ENCODE measurements at regions not wholly inside any gene's neighbourhood (a gene's known extent, or its start where the extent isn't known, plus 50 kb on each side); places are given as distances from the start of the nearest gene placed in this dataset.
"Not testable (repeated sequence)": the region's sequence is repeated elsewhere in the genome, so short reads cannot be mapped to it uniquely, and the experiment has no call there.

DNA sequence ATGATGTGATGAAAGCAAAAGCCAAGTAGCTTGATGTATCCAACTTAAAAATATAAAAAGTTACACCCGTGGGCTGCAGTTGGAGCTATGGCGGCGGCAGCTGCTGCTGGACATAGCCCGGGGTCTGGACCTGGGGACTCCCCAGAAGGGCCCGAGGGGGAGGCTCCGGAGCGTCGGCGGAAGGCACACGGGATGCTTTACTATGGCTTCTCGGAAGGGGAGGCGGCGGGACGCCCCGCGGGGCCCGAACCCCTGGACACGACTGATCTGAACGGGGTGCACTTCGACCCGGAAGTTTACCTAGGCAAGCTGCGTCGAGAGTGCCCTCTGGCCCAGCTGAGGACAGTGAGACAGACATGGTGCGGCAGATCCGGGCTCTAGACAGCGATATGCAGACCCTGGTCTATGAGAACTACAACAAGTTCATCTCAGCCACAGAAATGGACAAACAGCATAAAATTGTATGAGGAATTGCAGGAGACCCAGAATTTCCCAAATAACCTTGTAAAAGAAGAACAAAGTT, 109.5 kb upstream of the EEF2KMT start:
- DNase-seq (ENCODE audit: low spot score in 2 of 2) (no peak), ATAC-seq (replicated peaks; ENCODE audit: extremely low read depth, poor library complexity, severe bottlenecking) (no peak)
- no peaks in the 10 kb centered on the region for H3K36me3 Mint-ChIP-seq (ENCODE audit: insufficient read depth)
- no peaks in the 10 kb centered on the region for H3K9me3 Mint-ChIP-seq
- no peaks in the 10 kb centered on the region for H3K4me1 Mint-ChIP-seq
- no peak overlapping the region for H3K4me3 Mint-ChIP-seq
- H3K27me3 Mint-ChIP-seq: peaks cover 7% of the 10 kb centered on the region
- H3K27ac Mint-ChIP-seq (ENCODE audit: low read depth): no peak overlapping the region

DNA sequence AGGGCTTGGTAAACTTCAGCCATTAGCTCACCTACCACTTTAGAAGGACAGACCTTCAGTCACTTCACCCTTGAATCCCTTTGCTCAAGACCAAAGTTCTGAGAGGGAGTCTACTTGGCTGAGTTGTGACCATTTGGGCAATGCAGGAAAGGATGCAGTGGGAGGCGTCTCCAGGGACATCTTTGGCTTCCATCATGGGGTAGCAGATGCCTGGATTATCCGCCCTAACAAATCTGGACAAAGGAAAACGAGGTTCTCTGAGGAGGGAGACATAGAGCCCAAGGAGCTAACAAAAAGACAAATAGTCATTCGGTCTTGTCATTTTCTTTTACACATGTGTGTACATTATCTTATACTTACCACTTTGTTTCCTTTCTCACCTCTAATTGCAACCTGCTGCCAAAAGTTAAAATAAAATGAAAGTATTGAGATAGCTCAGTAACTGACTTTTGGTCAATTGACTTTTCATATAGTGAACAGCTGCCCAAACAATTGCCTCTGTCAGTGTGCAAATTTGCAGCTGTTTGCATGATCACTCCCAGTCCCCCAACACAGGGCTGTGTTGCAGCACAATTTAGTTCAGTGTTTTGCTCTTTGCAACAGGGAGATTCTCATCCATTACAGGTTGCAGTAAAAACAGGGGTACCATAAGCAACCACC, 108.9 kb upstream of the EEF2KMT start:
- no peaks in the 10 kb centered on the region for H3K4me1 Mint-ChIP-seq
- ATAC-seq (replicated peaks; ENCODE audit: extremely low read depth, poor library complexity, severe bottlenecking): no peak
- no peaks in the 10 kb centered on the region for H3K9me3 Mint-ChIP-seq
- no peak for DNase-seq (ENCODE audit: low spot score in 2 of 2)
- H3K36me3 Mint-ChIP-seq (ENCODE audit: insufficient read depth): no peaks in the 10 kb centered on the region
- H3K4me3 Mint-ChIP-seq: no peak overlapping the region
- H3K27ac Mint-ChIP-seq (ENCODE audit: low read depth): no peak overlapping the region
- peaks cover under 1% of the 10 kb centered on the region for H3K27me3 Mint-ChIP-seq

DNA sequence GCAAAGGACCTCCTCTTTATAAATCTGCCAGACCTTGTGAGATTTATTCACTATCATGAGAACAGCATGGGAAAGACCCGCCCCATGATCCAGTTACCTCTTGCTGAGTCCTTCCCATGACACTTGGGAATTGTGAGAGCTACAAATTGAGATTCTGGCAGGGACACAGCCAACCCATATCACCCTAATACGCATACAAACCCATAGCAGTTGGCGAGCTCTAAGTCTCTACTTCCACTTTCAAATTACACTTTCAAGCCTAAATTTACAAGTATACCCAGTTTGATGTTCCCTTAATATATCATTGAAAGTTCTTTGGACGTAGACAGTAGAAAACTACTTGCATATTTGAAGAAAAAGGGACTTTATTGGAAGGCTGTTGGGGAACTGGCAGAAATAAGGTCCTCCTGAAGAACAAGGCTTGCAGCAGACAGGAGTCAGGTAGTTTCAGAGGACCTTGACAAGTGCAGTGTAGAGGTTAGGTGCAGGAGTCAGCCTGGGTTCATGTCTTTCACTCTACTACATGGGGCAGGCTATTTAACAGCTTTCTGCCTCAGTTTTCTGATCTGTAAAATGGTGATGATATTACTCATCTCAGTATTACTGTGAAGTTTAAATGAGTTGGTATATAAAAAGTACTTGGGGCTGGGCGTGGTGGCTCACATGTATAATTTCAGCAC, 107.9 kb upstream of the EEF2KMT start:
- H3K27me3 Mint-ChIP-seq: no peaks in the 10 kb centered on the region
- ATAC-seq (replicated peaks; ENCODE audit: extremely low read depth, poor library complexity, severe bottlenecking) (no peak), DNase-seq (ENCODE audit: low spot score in 2 of 2) (no peak)
- no peaks in the 10 kb centered on the region for H3K36me3 Mint-ChIP-seq (ENCODE audit: insufficient read depth)
- no peaks in the 10 kb centered on the region for H3K9me3 Mint-ChIP-seq
- no peaks in the 10 kb centered on the region for H3K4me1 Mint-ChIP-seq
- no peak overlapping the region for H3K27ac Mint-ChIP-seq (ENCODE audit: low read depth)
- H3K4me3 Mint-ChIP-seq: no peak overlapping the region

DNA sequence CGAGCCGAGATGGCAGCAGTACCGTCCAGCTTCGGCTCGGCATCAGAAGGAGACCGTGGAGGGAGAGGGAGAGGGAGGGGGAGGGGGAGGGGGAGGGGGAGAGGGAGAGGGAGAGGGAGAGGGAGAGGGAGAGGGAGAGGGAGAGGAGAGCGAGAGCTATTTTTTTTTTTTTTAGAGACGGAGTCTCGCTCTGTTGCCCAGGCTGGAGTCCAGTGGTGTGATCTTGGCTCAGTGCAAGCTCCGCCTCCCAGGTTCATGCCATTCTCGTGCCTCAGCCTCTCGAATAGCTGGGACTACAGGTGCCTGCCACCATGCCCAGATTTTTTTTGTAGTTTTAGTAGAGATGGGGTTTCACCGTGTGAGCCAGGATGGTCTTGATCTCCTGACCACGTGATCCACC, 106.1 kb upstream of the EEF2KMT start:
- not testable (repeated sequence) for H3K27ac Mint-ChIP-seq (ENCODE audit: low read depth); H3K4me3 Mint-ChIP-seq; DNase-seq (ENCODE audit: low spot score in 2 of 2); ATAC-seq (replicated peaks; ENCODE audit: extremely low read depth, poor library complexity, severe bottlenecking); H3K36me3 Mint-ChIP-seq (ENCODE audit: insufficient read depth); H3K9me3 Mint-ChIP-seq; H3K4me1 Mint-ChIP-seq; H3K27me3 Mint-ChIP-seq

DNA sequence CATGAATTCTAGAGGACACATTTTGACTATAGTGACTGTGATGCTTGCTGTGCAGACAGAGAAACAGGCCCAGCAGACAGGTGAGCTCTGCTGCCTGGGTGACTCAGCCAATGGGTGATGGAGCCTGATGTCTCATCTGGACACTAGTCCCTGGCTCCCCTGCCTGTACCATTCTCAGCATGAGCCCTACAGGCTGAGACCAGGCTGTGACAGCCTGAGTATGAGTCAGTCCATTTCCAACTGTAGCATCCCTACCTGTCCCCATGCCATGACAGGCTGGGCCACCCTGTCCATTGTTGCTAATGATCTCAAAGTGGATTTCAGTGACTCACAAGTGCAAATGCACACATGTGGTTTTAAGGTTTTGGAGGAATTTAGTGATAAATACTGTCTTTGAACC, 102.5 kb upstream of the EEF2KMT start:
- Mint-ChIP-seq H3K4me1 (no peaks in the 10 kb centered on the region), H3K4me3 (no peak overlapping the region)

DNA sequence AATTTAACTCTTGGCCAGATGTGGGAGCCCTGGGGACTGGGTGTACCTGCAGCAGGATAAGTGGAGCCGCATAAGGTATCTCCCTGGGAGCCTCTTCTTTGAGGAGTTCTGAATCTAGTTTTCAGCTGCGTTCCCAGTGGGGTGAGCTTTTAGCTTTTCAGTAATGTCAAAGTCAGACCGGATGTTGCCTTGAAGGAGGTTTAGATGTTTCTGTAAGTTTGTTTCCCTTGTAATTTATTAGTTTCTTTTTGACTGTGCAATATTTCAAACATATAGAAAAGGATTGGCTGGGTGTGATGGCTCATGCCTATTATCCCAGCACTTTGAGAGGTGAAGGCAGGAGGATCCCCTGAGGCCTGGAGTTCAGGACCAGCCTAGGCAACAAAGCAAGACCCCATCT, 98.6 kb upstream of the EEF2KMT start:
- Mint-ChIP-seq H3K4me1 (no peaks in the 10 kb centered on the region), H3K4me3 (no peak overlapping the region), H3K27ac (ENCODE audit: low read depth) (no peak overlapping the region), H3K9me3 (no peaks in the 10 kb centered on the region), H3K36me3 (ENCODE audit: insufficient read depth) (no peaks in the 10 kb centered on the region), H3K27me3 (peaks cover 48% of the 10 kb centered on the region)
- DNase-seq (ENCODE audit: low spot score in 2 of 2): no peak
- ATAC-seq (replicated peaks; ENCODE audit: extremely low read depth, poor library complexity, severe bottlenecking): no peak

More for the DNA sequence above, 102.5 kb upstream of the EEF2KMT start:
- DNase-seq (ENCODE audit: low spot score in 2 of 2) (no peak), ATAC-seq (replicated peaks; ENCODE audit: extremely low read depth, poor library complexity, severe bottlenecking) (no peak)
- Mint-ChIP-seq H3K27me3 (peaks cover 16% of the 10 kb centered on the region), H3K27ac (ENCODE audit: low read depth) (no peak overlapping the region), H3K9me3 (no peaks in the 10 kb centered on the region), H3K36me3 (ENCODE audit: insufficient read depth) (no peaks in the 10 kb centered on the region)

DNA sequence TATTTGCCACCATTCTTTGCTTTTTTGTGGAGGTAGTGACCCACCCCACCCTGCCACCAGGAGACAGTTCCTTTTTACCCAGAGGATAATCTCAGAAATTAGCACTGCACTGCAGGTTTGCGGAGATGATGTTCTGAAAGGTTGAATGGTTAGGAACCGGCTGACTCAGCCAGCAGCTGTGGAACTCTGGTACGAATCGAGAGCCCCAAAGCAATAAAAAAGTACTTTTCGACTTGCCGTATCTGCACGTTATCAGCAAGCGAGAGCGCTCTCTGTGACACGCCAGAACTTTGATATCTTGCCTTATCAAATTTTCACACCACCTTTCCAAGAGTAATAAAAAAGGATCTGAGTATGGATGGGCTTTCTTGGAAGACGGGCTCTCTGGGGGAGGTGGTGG, 96.3 kb upstream of the EEF2KMT start:
- Mint-ChIP-seq H3K9me3 (no peaks in the 10 kb centered on the region), H3K36me3 (ENCODE audit: insufficient read depth) (no peaks in the 10 kb centered on the region), H3K27me3 (peaks cover 48% of the 10 kb centered on the region), H3K4me3 (no peak overlapping the region), H3K27ac (ENCODE audit: low read depth) (no peak overlapping the region), H3K4me1 (no peaks in the 10 kb centered on the region)
- no peak for ATAC-seq (replicated peaks; ENCODE audit: extremely low read depth, poor library complexity, severe bottlenecking)
- no peak for DNase-seq (ENCODE audit: low spot score in 2 of 2)

DNA sequence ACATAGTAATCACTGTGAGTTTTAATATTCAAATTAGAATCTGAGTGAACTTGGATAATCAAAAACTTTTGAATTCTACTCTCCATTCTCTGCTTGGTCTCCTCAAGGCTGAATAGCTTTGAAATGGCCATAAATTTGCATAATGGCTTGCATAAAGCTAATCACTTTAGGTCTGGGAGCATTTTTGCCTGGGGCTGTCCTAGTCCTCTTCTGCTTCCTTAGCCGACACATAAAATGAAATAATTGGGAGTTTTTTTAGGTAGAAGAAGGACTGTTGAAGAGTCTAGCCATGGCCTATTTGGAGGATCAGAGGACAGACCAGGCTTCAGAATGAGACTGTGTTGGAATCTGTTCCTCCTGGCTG, 91.4 kb upstream of the EEF2KMT start:
- Mint-ChIP-seq H3K4me3 (no peak overlapping the region), H3K9me3 (no peaks in the 10 kb centered on the region), H3K4me1 (no peaks in the 10 kb centered on the region), H3K27me3 (peaks cover 22% of the 10 kb centered on the region), H3K36me3 (ENCODE audit: insufficient read depth) (no peaks in the 10 kb centered on the region), H3K27ac (ENCODE audit: low read depth) (no peak overlapping the region)
- DNase-seq (ENCODE audit: low spot score in 2 of 2) (no peak), ATAC-seq (replicated peaks; ENCODE audit: extremely low read depth, poor library complexity, severe bottlenecking) (no peak)

DNA sequence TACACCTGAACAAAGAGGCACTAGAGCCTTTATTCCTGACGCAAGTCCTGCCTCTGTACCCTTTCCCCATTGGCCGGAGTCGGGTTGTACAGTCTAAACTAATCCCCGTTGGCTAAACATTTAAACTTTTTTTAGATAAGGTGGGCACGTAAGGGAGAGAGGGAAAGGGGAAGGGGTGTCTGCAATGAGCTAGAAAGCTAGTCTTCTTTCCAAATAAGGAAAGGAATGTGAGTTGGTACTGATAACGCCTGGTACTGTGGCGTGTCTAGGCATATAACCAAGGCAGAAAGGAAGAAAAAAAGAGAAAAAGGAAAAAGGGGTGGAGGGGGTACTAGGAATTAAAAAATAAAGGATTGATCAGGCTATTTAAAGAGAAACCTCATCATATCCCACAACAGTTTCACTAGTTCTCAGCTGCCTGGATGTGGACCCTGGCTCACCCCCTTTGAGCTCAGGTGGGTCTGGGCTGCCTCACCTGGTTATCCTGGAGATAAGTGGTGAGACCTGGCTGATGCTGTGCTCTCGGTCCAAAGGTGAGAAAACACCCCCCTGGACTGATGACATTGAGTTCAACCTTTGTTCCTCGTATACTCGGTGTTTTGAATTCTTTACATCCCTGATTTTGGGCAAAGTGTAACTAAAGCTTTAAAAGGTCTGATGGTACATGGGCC, 90.9 kb upstream of the EEF2KMT start:
- Mint-ChIP-seq H3K27me3 (peaks cover 17% of the 10 kb centered on the region), H3K27ac (ENCODE audit: low read depth) (no peak overlapping the region), H3K9me3 (no peaks in the 10 kb centered on the region), H3K4me3 (no peak overlapping the region), H3K4me1 (no peaks in the 10 kb centered on the region), H3K36me3 (ENCODE audit: insufficient read depth) (no peaks in the 10 kb centered on the region)
- no peak for ATAC-seq (replicated peaks; ENCODE audit: extremely low read depth, poor library complexity, severe bottlenecking)
- DNase-seq (ENCODE audit: low spot score in 2 of 2): no peak

DNA sequence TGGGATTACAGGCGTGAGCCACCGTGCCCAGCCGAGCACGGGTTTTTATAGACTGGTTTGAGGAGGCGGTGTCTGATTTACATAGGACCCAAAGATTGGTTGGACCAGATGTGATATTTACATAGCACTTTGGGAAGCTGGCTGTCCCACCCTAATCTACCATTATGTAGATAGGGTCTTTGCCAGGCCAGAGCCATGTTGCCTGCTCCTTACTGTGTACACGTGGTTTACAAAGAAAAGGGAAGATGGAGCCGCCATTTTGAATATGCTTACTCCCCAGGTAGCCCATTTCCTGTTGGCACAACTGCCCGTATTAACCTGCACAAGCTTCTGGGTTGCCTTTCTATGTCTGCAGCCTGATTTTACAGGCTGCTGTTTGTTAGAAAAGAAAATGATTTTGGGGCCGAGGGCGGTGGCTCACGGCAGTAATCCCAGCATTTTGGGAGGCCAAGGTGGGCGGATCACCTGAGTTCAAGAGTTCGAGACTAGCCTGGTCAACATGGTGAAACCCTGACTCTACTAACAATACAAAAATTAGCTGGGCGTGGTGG, 89.9 kb upstream of the EEF2KMT start:
- ATAC-seq (replicated peaks; ENCODE audit: extremely low read depth, poor library complexity, severe bottlenecking): no peak
- H3K9me3 Mint-ChIP-seq: no peaks in the 10 kb centered on the region
- H3K4me3 Mint-ChIP-seq: no peak overlapping the region
- no peak overlapping the region for H3K27ac Mint-ChIP-seq (ENCODE audit: low read depth)
- H3K36me3 Mint-ChIP-seq (ENCODE audit: insufficient read depth): no peaks in the 10 kb centered on the region
- DNase-seq (ENCODE audit: low spot score in 2 of 2): no peak
- no peaks in the 10 kb centered on the region for H3K4me1 Mint-ChIP-seq
- peaks cover 8% of the 10 kb centered on the region for H3K27me3 Mint-ChIP-seq

DNA sequence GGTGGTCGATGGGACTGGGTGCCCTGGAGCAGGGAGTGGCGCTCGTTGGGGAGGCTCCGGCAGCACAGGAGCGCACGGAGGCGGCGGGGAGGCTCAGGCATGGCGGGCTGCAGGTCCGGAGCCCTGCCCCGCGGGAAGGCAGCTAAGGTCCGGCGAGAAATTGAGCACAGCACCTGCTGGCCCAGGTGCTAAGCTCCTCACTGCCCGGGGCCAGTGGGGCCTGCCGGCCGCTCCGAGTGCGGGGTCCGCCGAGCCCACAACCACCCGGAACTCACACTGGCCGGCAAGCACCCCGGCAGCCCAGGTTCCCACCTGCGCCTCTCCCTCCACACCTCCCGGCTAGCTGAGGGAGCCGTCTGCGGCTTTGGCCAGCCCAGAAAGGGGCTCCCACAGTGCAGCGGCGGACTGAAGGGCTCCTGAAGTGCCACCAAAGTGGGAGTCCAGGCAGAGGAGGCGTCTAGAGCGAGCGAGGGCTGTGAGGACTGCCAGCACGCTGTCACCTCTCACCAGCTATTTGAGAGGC, 88.8 kb upstream of the EEF2KMT start:
- Mint-ChIP-seq H3K27ac (ENCODE audit: low read depth) (no peak overlapping the region), H3K36me3 (ENCODE audit: insufficient read depth) (no peaks in the 10 kb centered on the region), H3K27me3 (no peaks in the 10 kb centered on the region), H3K9me3 (no peaks in the 10 kb centered on the region), H3K4me3 (no peak overlapping the region), H3K4me1 (no peaks in the 10 kb centered on the region)
- no peak for ATAC-seq (replicated peaks; ENCODE audit: extremely low read depth, poor library complexity, severe bottlenecking)
- DNase-seq (ENCODE audit: low spot score in 2 of 2): no peak

DNA sequence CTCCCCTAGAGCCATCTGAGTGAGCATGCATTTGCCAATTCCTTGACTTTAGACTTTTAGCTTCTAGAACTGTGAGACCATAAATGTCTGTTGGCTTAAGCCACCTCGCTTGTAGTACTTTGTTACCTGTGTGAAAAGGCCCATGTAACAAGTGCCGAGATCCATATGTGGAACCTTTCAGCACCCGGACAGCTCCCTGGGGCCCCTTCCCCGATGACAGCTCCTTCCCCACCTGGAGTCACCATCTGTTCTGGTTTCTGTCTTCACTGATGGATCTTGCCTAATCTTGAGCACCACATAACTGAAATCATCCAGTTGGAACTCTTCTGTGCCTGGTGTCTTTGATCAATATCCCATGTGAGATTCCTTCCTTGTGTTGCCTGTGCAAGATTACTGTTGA, 78.9 kb upstream of the EEF2KMT start:
- Mint-ChIP-seq H3K4me1 (no peaks in the 10 kb centered on the region), H3K9me3 (peaks cover 10% of the 10 kb centered on the region), H3K27me3 (peaks cover 64% of the 10 kb centered on the region), H3K4me3 (no peak overlapping the region), H3K36me3 (ENCODE audit: insufficient read depth) (peaks cover 2% of the 10 kb centered on the region), H3K27ac (ENCODE audit: low read depth) (no peak overlapping the region)
- DNase-seq (ENCODE audit: low spot score in 2 of 2): no peak
- ATAC-seq (replicated peaks; ENCODE audit: extremely low read depth, poor library complexity, severe bottlenecking): no peak

All from central memory CD8-positive, alpha-beta T cell (primary cell).